ENCODE measurements at regions not wholly inside any gene's neighbourhood (a gene's known extent, or its start where the extent isn't known, plus 50 kb on each side); places are given as distances from the start of the nearest gene placed in this dataset.

DNA sequence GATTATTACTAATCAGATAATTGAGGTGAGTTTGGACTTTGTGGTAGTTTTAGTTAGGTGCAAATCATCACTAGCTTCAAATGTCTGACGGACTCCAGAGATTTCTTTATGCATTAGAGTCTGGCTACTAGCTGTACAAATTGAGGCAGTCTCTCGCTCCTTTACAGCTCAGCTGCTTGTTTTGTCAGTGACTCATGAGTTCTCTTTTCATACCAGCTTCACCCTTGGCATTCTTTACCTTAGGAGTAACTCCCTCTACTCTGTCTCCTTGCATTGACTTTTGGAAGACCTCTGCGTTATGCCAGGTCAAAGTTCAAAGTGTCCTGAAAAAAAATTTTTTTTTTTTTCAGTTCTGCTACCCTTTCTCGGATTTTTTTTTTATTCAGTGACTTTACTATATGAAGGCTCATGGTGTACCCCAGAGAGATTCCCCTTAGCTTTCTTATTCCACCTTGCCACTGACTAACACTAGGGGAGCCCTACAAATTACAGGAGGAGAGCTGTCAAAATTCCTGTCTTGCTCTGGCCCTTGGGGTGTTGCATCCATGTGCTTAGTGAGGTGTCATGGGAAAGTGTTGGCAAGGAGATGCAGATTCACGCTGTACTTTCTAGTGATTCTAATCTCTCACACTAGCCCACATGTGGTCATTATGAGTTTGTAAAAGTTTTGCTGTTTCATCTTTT is 576.6 kb downstream of the ADGRL2 start:
- TF ChIP-seq POLR2A (IDR thresholded peaks at IDR 0.05) (no peak), CTCF (IDR thresholded peaks at IDR 0.05) (no peak)
